ENCODE measurements at regions not wholly inside any gene's neighbourhood (a gene's known extent, or its start where the extent isn't known, plus 50 kb on each side); places are given as distances from the start of the nearest gene placed in this dataset.
"Not testable (repeated sequence)": the region's sequence is repeated elsewhere in the genome, so short reads cannot be mapped to it uniquely, and the experiment has no call there.

GRCh38 chr21:14750041-14750440 is 203.9 kb upstream of the SAMSN1 start:
- Histone ChIP-seq H3K4me1 (ENCODE audit: control insufficient read depth, insufficient read depth, low read length) (no peaks in the 10 kb centered on the region), H3K36me3 (ENCODE audit: control insufficient read depth, insufficient read depth, low read length) (no peaks in the 10 kb centered on the region), H3K9me3 (ENCODE audit: control insufficient read depth, low read length) (no peaks in the 10 kb centered on the region), H3K27ac (ENCODE audit: insufficient read depth, low read depth, low read length, poor library complexity, severe bottlenecking) (no peak overlapping the region), H3K27me3 (ENCODE audit: control insufficient read depth, insufficient read depth, low read length, poor library complexity, severe bottlenecking) (no peaks in the 10 kb centered on the region), H3K4me3 (ENCODE audit: insufficient read depth, low read depth, low read length) (no peak overlapping the region)

- no peaks in the 10 kb centered on the region for H3K36me3 ChIP-seq (ENCODE audit: control insufficient read depth, insufficient read depth, low read length)
Observed at GRCh38 chr21:14748662-14749061, 202.5 kb upstream of the SAMSN1 start.

GRCh38 chr21:14744368-14744767 is 198.3 kb upstream of the SAMSN1 start:
- Histone ChIP-seq H3K27me3 (ENCODE audit: control insufficient read depth, insufficient read depth, low read length, poor library complexity, severe bottlenecking) (no peaks in the 10 kb centered on the region), H3K27ac (ENCODE audit: insufficient read depth, low read depth, low read length, poor library complexity, severe bottlenecking) (no peak overlapping the region), H3K36me3 (ENCODE audit: control insufficient read depth, insufficient read depth, low read length) (no peaks in the 10 kb centered on the region), H3K4me3 (ENCODE audit: insufficient read depth, low read depth, low read length) (no peak overlapping the region), H3K9me3 (ENCODE audit: control insufficient read depth, low read length) (no peaks in the 10 kb centered on the region), H3K4me1 (ENCODE audit: control insufficient read depth, insufficient read depth, low read length) (no peaks in the 10 kb centered on the region)
- WGBS, 2 experiments = 83 to 87% methylated on average over 1 of the region's 1 CpG

More at GRCh38 chr21:14748662-14749061, 202.5 kb upstream of the SAMSN1 start:
- 93 to 96% methylated on average over 2 of the region's 2 CpGs for WGBS, 2 experiments
- H3K9me3 ChIP-seq (ENCODE audit: control insufficient read depth, low read length) = no peaks in the 10 kb centered on the region
- no peak overlapping the region for H3K27ac ChIP-seq (ENCODE audit: insufficient read depth, low read depth, low read length, poor library complexity, severe bottlenecking)
- no peaks in the 10 kb centered on the region for H3K27me3 ChIP-seq (ENCODE audit: control insufficient read depth, insufficient read depth, low read length, poor library complexity, severe bottlenecking)
- H3K4me3 ChIP-seq (ENCODE audit: insufficient read depth, low read depth, low read length) = no peak overlapping the region
- no peaks in the 10 kb centered on the region for H3K4me1 ChIP-seq (ENCODE audit: control insufficient read depth, insufficient read depth, low read length)

GRCh38 chr21:14742119-14742518 is 196.0 kb upstream of the SAMSN1 start:
- H3K36me3 ChIP-seq (ENCODE audit: control insufficient read depth, insufficient read depth, low read length) = no peaks in the 10 kb centered on the region
- no peaks in the 10 kb centered on the region for H3K27me3 ChIP-seq (ENCODE audit: control insufficient read depth, insufficient read depth, low read length, poor library complexity, severe bottlenecking)
- H3K27ac ChIP-seq (ENCODE audit: insufficient read depth, low read depth, low read length, poor library complexity, severe bottlenecking) = no peak overlapping the region
- 100% methylated on average over 2 of the region's 2 CpGs; no CpG with 5 or more reads in 1 of the 2 experiments for WGBS, 2 experiments
- no peaks in the 10 kb centered on the region for H3K4me1 ChIP-seq (ENCODE audit: control insufficient read depth, insufficient read depth, low read length)
- no peak overlapping the region for H3K4me3 ChIP-seq (ENCODE audit: insufficient read depth, low read depth, low read length)
- H3K9me3 ChIP-seq (ENCODE audit: control insufficient read depth, low read length) = no peaks in the 10 kb centered on the region

- H3K9me3 ChIP-seq (ENCODE audit: control insufficient read depth, low read length) = no peaks in the 10 kb centered on the region
- no peaks in the 10 kb centered on the region for H3K36me3 ChIP-seq (ENCODE audit: control insufficient read depth, insufficient read depth, low read length)
- H3K4me1 ChIP-seq (ENCODE audit: control insufficient read depth, insufficient read depth, low read length) = no peaks in the 10 kb centered on the region
- no peak overlapping the region for H3K4me3 ChIP-seq (ENCODE audit: insufficient read depth, low read depth, low read length)
- WGBS, 2 experiments = 95 to 100% methylated on average over 1 of the region's 1 CpG
- no peak overlapping the region for H3K27ac ChIP-seq (ENCODE audit: insufficient read depth, low read depth, low read length, poor library complexity, severe bottlenecking)
- no peaks in the 10 kb centered on the region for H3K27me3 ChIP-seq (ENCODE audit: control insufficient read depth, insufficient read depth, low read length, poor library complexity, severe bottlenecking)
Observed at GRCh38 chr21:14741256-14741655, 195.1 kb upstream of the SAMSN1 start.

- WGBS, 2 experiments = 100% methylated on average over 1 of the region's 1 CpG
- no peaks in the 10 kb centered on the region for H3K4me1 ChIP-seq (ENCODE audit: control insufficient read depth, insufficient read depth, low read length)
- H3K9me3 ChIP-seq (ENCODE audit: control insufficient read depth, low read length) = no peaks in the 10 kb centered on the region
- no peaks in the 10 kb centered on the region for H3K27me3 ChIP-seq (ENCODE audit: control insufficient read depth, insufficient read depth, low read length, poor library complexity, severe bottlenecking)
- H3K4me3 ChIP-seq (ENCODE audit: insufficient read depth, low read depth, low read length) = no peak overlapping the region
- no peaks in the 10 kb centered on the region for H3K36me3 ChIP-seq (ENCODE audit: control insufficient read depth, insufficient read depth, low read length)
- H3K27ac ChIP-seq (ENCODE audit: insufficient read depth, low read depth, low read length, poor library complexity, severe bottlenecking) = no peak overlapping the region
Observed at GRCh38 chr21:14740692-14741091, 194.6 kb upstream of the SAMSN1 start.

- no peak overlapping the region for H3K4me3 ChIP-seq (ENCODE audit: insufficient read depth, low read depth, low read length)
- H3K27me3 ChIP-seq (ENCODE audit: control insufficient read depth, insufficient read depth, low read length, poor library complexity, severe bottlenecking) = no peaks in the 10 kb centered on the region
- H3K9me3 ChIP-seq (ENCODE audit: control insufficient read depth, low read length) = no peaks in the 10 kb centered on the region
- 94 to 96% methylated on average over 3 of the region's 3 CpGs for WGBS, 2 experiments
- H3K4me1 ChIP-seq (ENCODE audit: control insufficient read depth, insufficient read depth, low read length) = no peaks in the 10 kb centered on the region
- no peaks in the 10 kb centered on the region for H3K36me3 ChIP-seq (ENCODE audit: control insufficient read depth, insufficient read depth, low read length)
- H3K27ac ChIP-seq (ENCODE audit: insufficient read depth, low read depth, low read length, poor library complexity, severe bottlenecking) = no peak overlapping the region
Observed at GRCh38 chr21:14740116-14740515, 194.0 kb upstream of the SAMSN1 start.

GRCh38 chr21:14739590-14739989 is 193.5 kb upstream of the SAMSN1 start:
- H3K27ac ChIP-seq (ENCODE audit: insufficient read depth, low read depth, low read length, poor library complexity, severe bottlenecking) = no peak overlapping the region
- H3K36me3 ChIP-seq (ENCODE audit: control insufficient read depth, insufficient read depth, low read length) = no peaks in the 10 kb centered on the region
- 89 to 97% methylated on average over 1 of the region's 2 CpGs for WGBS, 2 experiments
- H3K4me1 ChIP-seq (ENCODE audit: control insufficient read depth, insufficient read depth, low read length) = no peaks in the 10 kb centered on the region
- H3K9me3 ChIP-seq (ENCODE audit: control insufficient read depth, low read length) = no peaks in the 10 kb centered on the region
- no peaks in the 10 kb centered on the region for H3K27me3 ChIP-seq (ENCODE audit: control insufficient read depth, insufficient read depth, low read length, poor library complexity, severe bottlenecking)
- no peak overlapping the region for H3K4me3 ChIP-seq (ENCODE audit: insufficient read depth, low read depth, low read length)

- not testable (repeated sequence) for H3K36me3 ChIP-seq (ENCODE audit: control insufficient read depth, insufficient read depth, low read length); H3K27me3 ChIP-seq (ENCODE audit: control insufficient read depth, insufficient read depth, low read length, poor library complexity, severe bottlenecking); H3K4me1 ChIP-seq (ENCODE audit: control insufficient read depth, insufficient read depth, low read length); H3K4me3 ChIP-seq (ENCODE audit: insufficient read depth, low read depth, low read length); H3K9me3 ChIP-seq (ENCODE audit: control insufficient read depth, low read length); H3K27ac ChIP-seq (ENCODE audit: insufficient read depth, low read depth, low read length, poor library complexity, severe bottlenecking)
- WGBS, 2 experiments = 96 to 100% methylated on average over 2 to 3 of the region's 3 CpGs
Observed at GRCh38 chr21:14738576-14738975, 192.5 kb upstream of the SAMSN1 start.

GRCh38 chr21:14737922-14738321 is 191.8 kb upstream of the SAMSN1 start:
- Histone ChIP-seq H3K9me3 (ENCODE audit: control insufficient read depth, low read length) (no peaks in the 10 kb centered on the region), H3K27me3 (ENCODE audit: control insufficient read depth, insufficient read depth, low read length, poor library complexity, severe bottlenecking) (no peaks in the 10 kb centered on the region), H3K27ac (ENCODE audit: insufficient read depth, low read depth, low read length, poor library complexity, severe bottlenecking) (no peak overlapping the region), H3K36me3 (ENCODE audit: control insufficient read depth, insufficient read depth, low read length) (no peaks in the 10 kb centered on the region), H3K4me1 (ENCODE audit: control insufficient read depth, insufficient read depth, low read length) (no peaks in the 10 kb centered on the region), H3K4me3 (ENCODE audit: insufficient read depth, low read depth, low read length) (no peak overlapping the region)
- WGBS, 2 experiments = 44 to 60% methylated on average over 3 of the region's 6 CpGs

- Histone ChIP-seq H3K4me1 (ENCODE audit: control insufficient read depth, insufficient read depth, low read length) (no peaks in the 10 kb centered on the region), H3K27ac (ENCODE audit: insufficient read depth, low read depth, low read length, poor library complexity, severe bottlenecking) (no peak overlapping the region)
- 92 to 94% methylated on average over 2 of the region's 2 CpGs for WGBS, 2 experiments
Observed at GRCh38 chr21:14737284-14737691, 191.2 kb upstream of the SAMSN1 start.

More at GRCh38 chr21:14737284-14737691, 191.2 kb upstream of the SAMSN1 start:
- Histone ChIP-seq H3K9me3 (ENCODE audit: control insufficient read depth, low read length) (no peaks in the 10 kb centered on the region), H3K4me3 (ENCODE audit: insufficient read depth, low read depth, low read length) (no peak overlapping the region), H3K27me3 (ENCODE audit: control insufficient read depth, insufficient read depth, low read length, poor library complexity, severe bottlenecking) (no peaks in the 10 kb centered on the region), H3K36me3 (ENCODE audit: control insufficient read depth, insufficient read depth, low read length) (no peaks in the 10 kb centered on the region)

Data from ectodermal cell (in vitro differentiated cells).